WI38 (cell line): ENCODE measurements at regions not wholly inside any gene's neighbourhood (a gene's known extent, or its start where the extent isn't known, plus 50 kb on each side); places are given as distances from the start of the nearest gene placed in this dataset.

Experiments
- H3K4me3 ChIP-seq: 2 replicates; pipeline ENCODE4 v1.5.1; 2011; ENCODE audit warnings: low read depth, mild to moderate bottlenecking, control low read depth, low read length
- CTCF ChIP-seq: IDR thresholded peaks from 2 replicates; pipeline ENCODE4 v1.5.1; 2012; ENCODE audit warnings: low read depth, mild to moderate bottlenecking, control low read depth, low read length

- no peak overlapping the region for H3K4me3 ChIP-seq
- no peak for TF ChIP-seq CTCF
These were observed 268.5 kb downstream of the FOXG1 start for GRCh38 chr14:29035134-29035533.

GRCh38 chr14:29037411-29037810 lies 270.8 kb downstream of the FOXG1 start:
- no peak overlapping the region for H3K4me3 ChIP-seq
- no peak for TF ChIP-seq CTCF

- TF ChIP-seq CTCF: no peak
- no peak overlapping the region for H3K4me3 ChIP-seq
These were observed 272.6 kb downstream of the FOXG1 start for GRCh38 chr14:29039171-29039570.

- H3K4me3 ChIP-seq: no peak overlapping the region
- no peak for TF ChIP-seq CTCF
These were observed 276.0 kb downstream of the FOXG1 start for GRCh38 chr14:29042551-29042950.

GRCh38 chr14:29043737-29044136 lies 277.1 kb downstream of the FOXG1 start:
- no peak for TF ChIP-seq CTCF
- no peak overlapping the region for H3K4me3 ChIP-seq

- H3K4me3 ChIP-seq: no peak overlapping the region
- TF ChIP-seq CTCF: no peak
These were observed 278.6 kb downstream of the FOXG1 start for GRCh38 chr14:29045237-29045636.

GRCh38 chr14:29054119-29054518 lies 287.5 kb downstream of the FOXG1 start:
- no peak overlapping the region for H3K4me3 ChIP-seq
- no peak for TF ChIP-seq CTCF
